Tibial nerve (tissue), 4 donors: ENCODE measurements at regions not wholly inside any gene's neighbourhood (a gene's known extent, or its start where the extent isn't known, plus 50 kb on each side); places are given as distances from the start of the nearest gene placed in this dataset.

Experiments used
- CTCF ChIP-seq, 5 experiments: fragments of 200-600 bp in 3 of 5; fragments of 450-650 bp in 2 of 5; sonication (generic) in 3 of 5; IDR thresholded peaks; one replicate each; pipeline ENCODE4 v1.5.1; 2016 to 2019; ENCODE audit warnings: antibody characterized with exemption in 5 of 5, mild to moderate bottlenecking in 3 of 5, moderate library complexity in 2 of 5
- EP300 ChIP-seq, 2 donors: sonication (generic); formaldehyde crosslinking; IDR thresholded peaks; one replicate each; pipeline ENCODE4 v1.6.1; 2017; ENCODE audit warnings: antibody characterized with exemption in 2 of 2, mild to moderate bottlenecking in 1 of 2
- POLR2A ChIP-seq, 2 donors: fragments of 450-650 bp; IDR thresholded peaks; one replicate each; pipeline ENCODE4 v1.6.1; 2017; ENCODE audit warnings: antibody characterized with exemption in 2 of 2, mild to moderate bottlenecking in 2 of 2, moderate library complexity in 2 of 2

GRCh38 chr2:510839-511238, 166.4 kb downstream of the TMEM18 start:
- TF ChIP-seq CTCF (IDR thresholded peaks at IDR 0.05) (no peak), POLR2A (IDR thresholded peaks at IDR 0.05) (no peak), EP300 (IDR thresholded peaks at IDR 0.05) (no peak)
